Fibroblast of skin of scalp (primary cell): ENCODE measurements at regions not wholly inside any gene's neighbourhood (a gene's known extent, or its start where the extent isn't known, plus 50 kb on each side); places are given as distances from the start of the nearest gene placed in this dataset.

Source experiments
- DNase-seq: peaks from one replicate; pipeline ENCODE4 v3.0.0-alpha.2; 2013

GRCh38 chr13:53204598-53204997 is 176.0 kb downstream of the OLFM4 start:
- no peak for DNase-seq

DNA sequence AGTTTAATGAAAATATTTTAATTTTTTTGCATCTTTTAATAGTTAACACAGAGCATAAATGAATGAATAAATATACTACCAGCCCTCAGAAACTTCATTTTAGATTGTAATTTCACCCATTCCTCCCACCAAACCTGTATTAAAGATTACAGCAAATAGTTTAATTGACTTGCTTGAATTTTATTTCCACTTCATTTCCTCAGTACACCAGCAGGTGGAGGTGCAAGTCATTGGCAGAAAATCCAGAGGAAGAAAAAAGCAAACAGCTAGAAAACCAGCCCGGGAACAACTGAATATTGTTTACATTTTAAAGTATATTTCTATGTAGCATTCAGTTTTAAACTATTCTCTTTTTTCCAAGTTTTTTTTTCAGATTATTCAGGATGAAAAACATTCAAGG is 177.8 kb downstream of the OLFM4 start:
- no peak for DNase-seq

DNA sequence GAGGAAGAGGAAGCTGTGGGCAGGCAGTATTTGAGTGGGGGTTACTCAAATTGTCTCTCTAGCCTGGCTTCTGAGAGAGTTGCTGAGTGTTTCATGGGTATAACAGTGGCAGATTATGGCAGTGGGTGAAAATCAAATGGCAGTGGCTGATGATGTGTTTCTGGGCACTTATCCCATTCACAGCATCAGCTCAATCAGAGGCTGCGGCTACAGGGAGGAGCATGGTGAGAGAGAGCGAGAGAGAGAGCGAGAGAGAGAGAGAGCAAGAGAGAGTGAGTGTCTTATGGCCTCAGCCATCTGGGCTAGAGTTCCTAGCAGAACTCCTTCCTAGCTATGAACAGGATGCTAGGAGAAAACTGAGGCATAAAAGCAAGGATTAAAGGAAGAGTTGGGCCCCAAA is 178.9 kb downstream of the OLFM4 start:
- DNase-seq: no peak

DNA sequence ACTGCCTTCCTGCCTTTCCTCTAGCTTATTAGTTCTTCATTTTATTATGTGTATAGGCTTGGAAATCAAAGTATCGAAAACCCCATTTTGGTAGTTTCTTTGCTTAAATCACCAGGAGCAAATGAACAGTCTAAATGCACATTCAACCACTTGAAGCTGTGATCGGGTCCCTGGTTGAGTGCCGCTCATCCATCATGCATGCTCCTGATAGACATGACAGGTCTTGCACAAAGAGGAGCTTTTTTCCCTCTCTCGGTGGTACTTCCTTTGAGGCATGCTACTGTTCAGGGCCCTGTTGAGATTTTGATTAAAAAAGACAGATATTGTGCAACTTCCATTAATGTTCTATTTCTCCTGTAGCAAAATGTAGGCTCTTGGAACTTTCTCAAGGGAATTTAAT is 185.8 kb downstream of the OLFM4 start:
- no peak for DNase-seq

DNA sequence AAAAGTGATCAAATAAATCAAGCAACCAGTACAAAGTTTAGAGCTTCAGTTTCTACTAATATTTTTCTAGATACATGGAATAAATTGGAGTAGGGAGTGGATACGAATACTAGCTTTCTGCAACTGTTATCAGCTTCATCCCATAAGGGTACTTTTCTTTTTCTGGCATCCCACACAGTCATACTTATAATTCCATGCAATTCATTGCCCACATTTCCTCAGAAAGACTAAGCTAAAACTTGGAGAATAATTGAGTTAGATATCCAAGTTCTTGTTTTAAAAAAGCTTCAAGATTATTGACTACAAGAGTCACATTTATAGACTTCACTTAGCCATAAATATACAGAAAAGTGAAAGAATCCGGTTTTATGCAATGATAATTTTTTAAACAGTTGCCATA is 186.9 kb downstream of the OLFM4 start:
- no peak for DNase-seq

GRCh38 chr13:53216773-53217172 is 188.2 kb downstream of the OLFM4 start:
- DNase-seq: no peak

- DNase-seq: no peak
Measured at GRCh38 chr13:53217194-53217593, 188.6 kb downstream of the OLFM4 start.

- DNase-seq: no peak
Measured at GRCh38 chr13:53220038-53220437, 191.4 kb downstream of the OLFM4 start.

GRCh38 chr13:53237696-53238095 is 209.1 kb downstream of the OLFM4 start:
- DNase-seq: no peak

DNA sequence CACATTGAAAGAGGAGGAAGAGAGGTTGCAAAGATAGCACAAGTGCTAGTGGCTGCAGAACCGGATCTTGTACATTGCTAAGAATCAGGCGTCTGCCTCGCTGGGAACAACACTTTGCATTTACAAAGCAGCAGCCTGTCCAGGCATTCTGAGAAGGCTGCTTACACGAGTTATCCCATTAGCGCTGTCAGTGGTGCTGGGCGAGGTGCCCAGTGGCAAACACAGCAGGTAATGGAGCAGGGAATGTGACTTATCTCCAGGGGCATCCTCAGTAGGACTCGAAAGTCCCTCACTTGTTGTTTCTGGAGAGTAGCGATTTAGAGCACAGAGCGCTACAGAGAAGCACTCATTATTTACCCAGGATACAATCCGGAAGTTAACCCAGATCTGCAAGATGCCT is 209.6 kb downstream of the OLFM4 start:
- no peak for DNase-seq

GRCh38 chr13:53240401-53241025 is 211.9 kb downstream of the OLFM4 start:
- no peak for DNase-seq

GRCh38 chr13:53241891-53242348 is 213.3 kb downstream of the OLFM4 start:
- no peak for DNase-seq

GRCh38 chr13:53249236-53249635 is 220.6 kb downstream of the OLFM4 start:
- no peak for DNase-seq

- DNase-seq: peak; percentile 74
Measured at GRCh38 chr13:53250272-53250875, 221.8 kb downstream of the OLFM4 start.

GRCh38 chr13:53250977-53251376 is 222.4 kb downstream of the OLFM4 start:
- DNase-seq: no peak

DNA sequence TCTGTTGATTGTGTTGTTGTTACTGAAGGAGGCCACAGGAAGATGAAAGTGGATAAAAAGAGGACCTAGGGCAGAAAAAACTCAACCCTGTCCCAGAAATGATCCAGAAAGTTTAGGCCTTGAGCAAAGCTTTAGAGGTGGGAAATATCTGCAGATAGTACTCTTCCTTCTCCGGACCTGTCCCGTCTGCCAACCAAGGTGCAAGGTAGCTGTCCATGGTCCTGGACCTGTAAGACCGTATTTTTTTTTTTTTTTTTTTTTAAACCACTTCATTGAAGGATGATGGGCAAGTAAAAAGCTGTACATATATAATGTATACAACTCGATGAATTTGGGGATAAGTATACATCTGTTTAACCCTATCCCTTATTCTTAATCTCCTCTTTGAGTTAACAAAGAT is 225.9 kb downstream of the OLFM4 start:
- no peak for DNase-seq

GRCh38 chr13:53255795-53256194 is 227.2 kb downstream of the OLFM4 start:
- DNase-seq: no peak

GRCh38 chr13:53260594-53260993 is 232.0 kb downstream of the OLFM4 start:
- no peak for DNase-seq

DNA sequence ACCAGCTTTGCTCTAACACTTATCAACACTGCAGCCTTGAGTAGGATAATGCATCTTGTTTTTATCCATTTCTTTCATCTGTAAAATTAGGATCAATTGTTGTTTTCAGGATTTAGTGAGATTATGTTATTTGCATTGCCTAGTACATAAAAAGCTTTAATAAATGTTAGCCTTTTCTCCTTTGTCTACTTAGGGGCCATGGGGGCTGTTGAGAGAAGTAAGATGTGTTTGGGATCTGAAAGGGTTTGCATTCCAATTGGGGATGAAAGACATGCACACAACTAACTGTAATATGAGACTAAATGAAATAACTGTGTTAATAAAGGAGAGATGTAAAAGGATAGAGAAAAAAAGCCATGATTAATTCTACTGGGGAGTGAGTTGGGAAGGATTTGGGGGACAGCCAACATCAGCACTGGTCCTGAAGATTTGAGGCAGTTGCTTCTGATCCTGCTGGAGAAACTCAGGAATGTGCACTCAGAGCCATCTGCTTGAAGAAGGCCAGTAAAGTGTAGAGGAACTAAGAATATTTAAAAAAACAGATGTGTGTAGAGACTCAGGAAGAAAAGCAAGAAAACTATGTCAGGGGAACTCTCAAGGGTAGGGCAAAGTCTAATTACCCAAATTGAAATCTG is 236.3 kb downstream of the OLFM4 start:
- no peak for DNase-seq

GRCh38 chr13:53266757-53267156 is 238.1 kb downstream of the OLFM4 start:
- DNase-seq: no peak

GRCh38 chr13:53269634-53270033 is 241.0 kb downstream of the OLFM4 start:
- DNase-seq: no peak

- DNase-seq: no peak
Measured at GRCh38 chr13:53272873-53273272, 244.3 kb downstream of the OLFM4 start.

GRCh38 chr13:53276265-53276664 is 247.7 kb downstream of the OLFM4 start:
- no peak for DNase-seq

- no peak for DNase-seq
Measured at GRCh38 chr13:53281677-53282076, 253.1 kb downstream of the OLFM4 start.
